ENCODE measurements at regions not wholly inside any gene's neighbourhood (a gene's known extent, or its start where the extent isn't known, plus 50 kb on each side); places are given as distances from the start of the nearest gene placed in this dataset.

DNA sequence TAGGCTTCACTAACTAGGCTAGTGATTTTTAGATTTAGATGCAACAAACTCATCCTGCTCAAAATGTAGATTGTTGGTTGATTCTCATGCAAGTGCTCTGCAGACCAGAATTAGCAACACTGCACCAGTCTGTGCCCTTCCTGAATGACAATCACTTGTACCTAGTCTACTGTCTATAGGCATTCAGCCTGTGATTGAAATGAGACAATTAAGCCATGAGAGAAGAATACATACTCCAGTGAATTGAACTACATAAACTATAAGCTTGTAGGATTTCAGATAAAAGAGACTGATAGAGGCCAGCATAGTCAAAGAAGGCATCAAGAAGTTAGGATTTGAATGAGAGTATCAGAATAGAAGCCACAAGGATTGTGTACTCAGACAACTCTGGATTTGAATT is 138.3 kb upstream of the NRXN1 start:
- H3K9me3 Mint-ChIP-seq: no peaks in the 10 kb centered on the region
- H3K27ac Mint-ChIP-seq: no peak overlapping the region
- no peaks in the 10 kb centered on the region for H3K36me3 Mint-ChIP-seq (ENCODE audit: low read depth)
- intact Hi-C loops (cut with micrococcal nuclease): no loop called here
- DNase-seq: no peak
- H3K4me1 Mint-ChIP-seq: no peaks in the 10 kb centered on the region
- H3K27me3 Mint-ChIP-seq: no peaks in the 10 kb centered on the region
- H3K4me3 Mint-ChIP-seq: no peak overlapping the region

GRCh38 chr2:51165534-51166260 is 133.8 kb upstream of the NRXN1 start:
- H3K9me3 Mint-ChIP-seq: no peaks in the 10 kb centered on the region
- H3K36me3 Mint-ChIP-seq (ENCODE audit: low read depth): no peaks in the 10 kb centered on the region

DNA sequence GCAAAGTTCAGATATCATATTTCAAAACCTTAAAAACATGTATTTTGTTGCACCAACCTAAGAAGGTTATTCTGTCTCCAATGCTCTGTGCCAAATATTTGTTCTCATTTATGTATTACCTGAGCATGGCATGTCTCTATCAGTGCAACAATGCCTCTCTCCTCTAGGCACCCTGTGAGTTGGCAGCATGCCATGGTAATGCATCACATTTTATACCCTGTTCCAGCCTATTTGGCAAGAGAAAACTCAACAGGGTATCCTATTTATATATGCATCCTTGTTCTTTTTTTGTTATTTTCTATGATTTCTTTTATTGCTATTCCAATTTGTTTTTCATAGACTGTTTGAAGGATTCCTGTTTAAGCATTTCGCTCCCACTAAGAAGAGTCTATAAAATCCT is 126.3 kb upstream of the NRXN1 start:
- H3K4me3 Mint-ChIP-seq: no peak overlapping the region
- intact Hi-C loops (cut with micrococcal nuclease): no loop called here
- H3K9me3 Mint-ChIP-seq: no peaks in the 10 kb centered on the region
- no peaks in the 10 kb centered on the region for H3K4me1 Mint-ChIP-seq
- no peak for DNase-seq
- no peaks in the 10 kb centered on the region for H3K36me3 Mint-ChIP-seq (ENCODE audit: low read depth)
- H3K27me3 Mint-ChIP-seq: no peaks in the 10 kb centered on the region
- no peak overlapping the region for H3K27ac Mint-ChIP-seq

More at GRCh38 chr2:51165534-51166260, 133.8 kb upstream of the NRXN1 start:
- Mint-ChIP-seq H3K27me3 (no peaks in the 10 kb centered on the region), H3K4me1 (no peaks in the 10 kb centered on the region), H3K4me3 (no peak overlapping the region), H3K27ac (no peak overlapping the region)
- no peak for DNase-seq
- intact Hi-C loops (cut with micrococcal nuclease): no loop called here

DNA sequence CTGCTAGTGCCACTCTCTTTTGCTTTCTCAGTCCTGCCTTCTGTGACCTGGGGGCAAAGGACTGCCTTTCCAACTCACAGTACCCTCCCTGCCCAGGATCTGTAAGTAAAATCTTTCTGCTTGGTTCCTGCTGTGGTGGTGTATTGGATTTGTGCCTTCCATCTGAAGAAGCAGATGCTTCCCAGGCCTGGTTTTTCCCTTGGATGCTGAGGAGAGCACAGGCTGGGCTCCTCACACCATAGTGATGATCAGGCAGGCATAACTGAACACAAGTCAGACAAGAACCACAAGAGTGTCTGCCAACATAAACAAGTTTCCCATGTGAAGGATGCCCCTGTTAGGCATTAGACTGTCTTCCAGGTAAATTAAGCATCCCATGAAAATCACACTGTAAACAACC is 121.3 kb upstream of the NRXN1 start:
- H3K27ac Mint-ChIP-seq: no peak overlapping the region
- no peaks in the 10 kb centered on the region for H3K27me3 Mint-ChIP-seq
- DNase-seq: no peak
- no peaks in the 10 kb centered on the region for H3K4me1 Mint-ChIP-seq
- H3K36me3 Mint-ChIP-seq (ENCODE audit: low read depth): no peaks in the 10 kb centered on the region
- intact Hi-C loops (cut with micrococcal nuclease): no loop called here
- H3K9me3 Mint-ChIP-seq: peaks cover 9% of the 10 kb centered on the region
- no peak overlapping the region for H3K4me3 Mint-ChIP-seq

DNA sequence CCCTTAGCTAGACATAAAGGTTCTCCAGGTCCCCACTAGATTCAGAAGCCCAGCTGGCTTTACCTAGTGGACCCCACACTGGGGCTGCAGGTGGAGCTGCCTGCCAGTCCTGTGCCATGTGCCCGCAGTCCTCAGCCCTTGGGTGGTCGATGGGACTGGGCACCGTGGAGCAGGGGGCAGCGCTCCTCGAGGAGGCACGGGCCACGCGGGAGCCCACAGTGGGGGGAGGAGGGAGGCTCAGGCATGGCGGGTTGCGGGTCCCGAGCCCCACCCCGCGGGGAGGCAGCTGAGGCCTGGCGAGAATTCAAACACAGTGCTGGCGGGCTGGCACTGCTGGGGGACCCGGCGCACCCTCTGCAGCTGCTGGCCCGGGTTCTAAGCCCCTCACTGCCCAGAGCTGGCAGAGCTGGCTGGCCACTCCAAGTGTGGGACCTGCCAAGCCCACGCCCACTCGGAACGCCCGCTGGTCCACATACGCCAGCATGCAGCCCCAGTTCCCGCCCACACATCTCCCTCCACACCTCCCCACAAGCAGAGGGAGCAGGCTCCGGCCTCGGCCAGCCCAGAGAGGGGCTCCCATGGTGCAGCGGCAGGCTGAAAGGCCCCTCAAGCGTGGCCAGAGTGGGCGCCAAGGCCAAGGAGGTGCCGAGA is 119.7 kb upstream of the NRXN1 start:
- H3K4me1 Mint-ChIP-seq: no peaks in the 10 kb centered on the region
- H3K36me3 Mint-ChIP-seq (ENCODE audit: low read depth): no peaks in the 10 kb centered on the region
- H3K27ac Mint-ChIP-seq: no peak overlapping the region
- H3K27me3 Mint-ChIP-seq: no peaks in the 10 kb centered on the region
- H3K9me3 Mint-ChIP-seq: peaks cover 9% of the 10 kb centered on the region
- no peak for DNase-seq
- H3K4me3 Mint-ChIP-seq: no peak overlapping the region
- intact Hi-C loops (cut with micrococcal nuclease): no loop called here

DNA sequence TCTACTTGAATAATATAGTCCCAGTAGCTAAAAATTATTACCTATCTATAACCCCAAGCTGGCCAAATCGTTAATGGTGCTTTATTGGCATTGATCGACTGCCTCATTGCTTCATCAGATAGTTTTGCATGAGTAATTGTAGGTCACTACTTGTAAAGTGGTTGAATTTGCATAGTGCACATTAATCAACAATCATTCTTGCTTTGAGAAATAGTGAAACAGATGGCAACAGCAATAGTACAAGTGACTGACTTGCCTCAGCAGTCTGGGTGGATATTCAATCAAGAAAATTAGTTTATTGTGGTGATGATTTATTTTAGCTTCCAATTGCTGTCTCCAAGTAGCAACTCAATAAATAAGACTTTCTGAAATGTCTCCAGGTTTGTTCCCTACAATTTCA is 117.8 kb upstream of the NRXN1 start:
- no peaks in the 10 kb centered on the region for H3K27me3 Mint-ChIP-seq
- no peaks in the 10 kb centered on the region for H3K36me3 Mint-ChIP-seq (ENCODE audit: low read depth)
- H3K4me1 Mint-ChIP-seq: no peaks in the 10 kb centered on the region
- H3K27ac Mint-ChIP-seq: no peak overlapping the region
- no peak for DNase-seq
- intact Hi-C loops (cut with micrococcal nuclease): no loop called here
- peaks cover 9% of the 10 kb centered on the region for H3K9me3 Mint-ChIP-seq
- no peak overlapping the region for H3K4me3 Mint-ChIP-seq

DNA sequence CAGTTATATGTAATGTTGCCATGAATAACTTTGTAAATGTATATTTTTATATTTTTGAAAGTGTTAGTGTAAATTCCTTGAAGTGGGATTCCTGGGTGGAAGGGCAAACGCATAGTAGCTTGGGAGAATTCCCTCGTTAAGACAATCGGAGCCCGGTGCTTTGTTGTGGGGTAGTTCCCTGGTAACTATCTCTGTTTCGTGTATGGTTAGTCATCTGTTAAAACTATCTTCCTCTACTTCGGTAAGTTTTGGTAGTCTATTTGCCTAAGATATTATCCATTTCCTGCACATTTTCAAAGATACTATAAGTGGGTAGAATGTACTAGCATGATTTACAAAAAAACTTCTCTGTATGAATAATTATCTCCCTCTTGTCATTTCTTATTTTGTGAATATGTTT is 113.8 kb upstream of the NRXN1 start:
- DNase-seq: no peak
- Mint-ChIP-seq H3K4me1 (no peaks in the 10 kb centered on the region), H3K36me3 (ENCODE audit: low read depth) (no peaks in the 10 kb centered on the region), H3K27ac (no peak overlapping the region), H3K27me3 (no peaks in the 10 kb centered on the region), H3K9me3 (peaks cover 5% of the 10 kb centered on the region), H3K4me3 (no peak overlapping the region)
- intact Hi-C loops (cut with micrococcal nuclease): no loop called here

DNA sequence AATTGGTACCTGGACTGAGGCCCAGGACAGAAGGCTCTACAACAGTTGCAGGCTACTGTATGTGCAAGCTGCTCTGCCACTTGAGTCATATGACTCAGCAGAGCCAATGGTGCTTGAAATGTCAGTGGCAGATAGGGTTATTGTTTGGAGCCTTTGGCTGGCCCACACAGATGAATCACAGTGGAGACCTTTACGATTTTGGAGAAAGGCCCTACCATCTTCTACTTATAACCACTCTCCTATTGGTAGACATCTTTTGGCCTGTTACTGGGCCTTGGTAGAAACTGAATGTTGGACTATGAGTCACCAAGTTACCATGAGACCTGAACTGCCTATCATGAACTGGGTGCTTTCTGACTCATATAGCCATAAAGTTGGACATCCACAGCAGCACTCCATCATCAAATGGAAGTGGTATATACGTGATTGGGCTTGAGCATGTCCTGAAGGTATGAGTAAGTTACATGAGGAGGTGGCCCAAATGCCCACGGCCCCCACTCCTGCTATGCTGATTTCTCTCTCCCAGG is 88.9 kb upstream of the NRXN1 start:
- H3K9me3 Mint-ChIP-seq: no peaks in the 10 kb centered on the region
- no peak for DNase-seq
- H3K4me1 Mint-ChIP-seq: no peaks in the 10 kb centered on the region
- intact Hi-C loops (cut with micrococcal nuclease): no loop called here
- no peaks in the 10 kb centered on the region for H3K36me3 Mint-ChIP-seq (ENCODE audit: low read depth)
- no peaks in the 10 kb centered on the region for H3K27me3 Mint-ChIP-seq
- H3K4me3 Mint-ChIP-seq: no peak overlapping the region
- no peak overlapping the region for H3K27ac Mint-ChIP-seq

GRCh38 chr2:51111532-51111931 is 79.6 kb upstream of the NRXN1 start:
- Mint-ChIP-seq H3K4me1 (no peaks in the 10 kb centered on the region), H3K36me3 (ENCODE audit: low read depth) (no peaks in the 10 kb centered on the region), H3K27ac (no peak overlapping the region), H3K27me3 (no peaks in the 10 kb centered on the region), H3K4me3 (no peak overlapping the region), H3K9me3 (no peaks in the 10 kb centered on the region)
- intact Hi-C loops (cut with micrococcal nuclease): no loop called here
- DNase-seq: no peak

DNA sequence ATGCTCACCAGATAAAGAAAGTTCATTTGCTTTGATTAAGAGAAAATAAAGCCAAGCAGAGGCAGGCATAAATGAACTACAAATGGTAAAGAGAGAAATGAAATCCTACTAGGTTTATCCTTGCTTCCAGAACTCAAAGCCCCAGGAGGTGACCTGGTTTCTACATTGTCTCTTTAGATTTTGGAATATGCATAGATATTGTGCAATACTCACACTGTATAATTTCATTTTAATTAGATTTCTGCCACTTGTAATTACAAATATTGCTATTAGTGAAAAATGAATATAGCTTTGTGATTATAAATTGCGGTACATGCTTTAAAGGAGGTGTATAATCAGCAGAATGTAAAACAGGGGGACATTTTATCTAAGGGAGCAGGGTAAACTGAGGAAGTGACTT is 76.9 kb upstream of the NRXN1 start:
- no peaks in the 10 kb centered on the region for H3K9me3 Mint-ChIP-seq
- H3K36me3 Mint-ChIP-seq (ENCODE audit: low read depth): no peaks in the 10 kb centered on the region
- H3K27ac Mint-ChIP-seq: no peak overlapping the region
- H3K4me3 Mint-ChIP-seq: no peak overlapping the region
- H3K27me3 Mint-ChIP-seq: no peaks in the 10 kb centered on the region
- no peaks in the 10 kb centered on the region for H3K4me1 Mint-ChIP-seq
- no peak for DNase-seq
- intact Hi-C loops (cut with micrococcal nuclease): no loop called here

GRCh38 chr2:51107841-51108240 is 75.9 kb upstream of the NRXN1 start:
- Mint-ChIP-seq H3K27ac (no peak overlapping the region), H3K4me1 (no peaks in the 10 kb centered on the region), H3K9me3 (no peaks in the 10 kb centered on the region), H3K4me3 (no peak overlapping the region), H3K36me3 (ENCODE audit: low read depth) (no peaks in the 10 kb centered on the region), H3K27me3 (no peaks in the 10 kb centered on the region)
- DNase-seq: no peak
- intact Hi-C loops (cut with micrococcal nuclease): no loop called here

DNA sequence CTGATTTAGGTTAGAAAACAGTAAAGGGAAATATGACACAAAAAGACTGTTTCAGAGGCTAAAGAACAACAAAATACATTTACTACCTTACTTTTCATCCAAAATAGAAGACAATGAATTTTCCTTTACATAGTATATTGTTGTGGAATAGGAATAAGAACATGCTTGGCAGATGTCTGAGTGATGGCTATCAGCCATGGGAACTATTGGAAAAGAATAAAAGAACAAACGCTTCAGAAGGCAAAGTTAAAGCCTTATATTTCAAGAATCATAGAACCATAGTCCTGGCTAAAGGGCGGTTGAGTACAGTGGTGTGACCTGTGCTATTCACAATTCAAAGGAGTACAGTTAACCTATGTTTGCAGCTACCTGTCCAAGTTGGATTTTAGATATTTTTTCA is 73.9 kb upstream of the NRXN1 start:
- Mint-ChIP-seq H3K27me3 (no peaks in the 10 kb centered on the region), H3K9me3 (no peaks in the 10 kb centered on the region), H3K4me3 (no peak overlapping the region), H3K27ac (no peak overlapping the region), H3K4me1 (no peaks in the 10 kb centered on the region), H3K36me3 (ENCODE audit: low read depth) (no peaks in the 10 kb centered on the region)
- intact Hi-C loops (cut with micrococcal nuclease): no loop called here
- no peak for DNase-seq

DNA sequence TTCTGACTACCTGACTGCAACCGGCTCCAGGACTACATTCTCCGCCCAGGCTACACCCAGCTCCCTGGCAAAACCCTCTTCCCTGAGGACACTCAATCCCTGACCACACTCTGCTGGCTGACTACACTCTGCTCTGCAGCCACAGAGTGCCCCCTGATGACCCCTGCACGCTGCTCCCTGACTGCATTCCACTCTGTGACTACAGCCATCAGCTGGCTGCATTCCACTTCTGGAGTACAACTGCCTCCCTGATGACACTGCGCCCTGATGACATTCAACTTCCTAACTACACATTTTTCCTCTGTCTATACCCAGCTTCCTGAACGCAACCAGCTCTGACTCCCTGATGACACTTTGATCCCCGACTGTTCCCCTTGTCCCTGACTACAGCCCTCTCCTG is 71.3 kb upstream of the NRXN1 start:
- Mint-ChIP-seq H3K27ac (no peak overlapping the region), H3K4me1 (no peaks in the 10 kb centered on the region)
- no peak for DNase-seq

GRCh38 chr2:51093016-51093415 is 61.1 kb upstream of the NRXN1 start:
- H3K27me3 Mint-ChIP-seq: no peaks in the 10 kb centered on the region
- H3K4me1 Mint-ChIP-seq: no peaks in the 10 kb centered on the region
- no peaks in the 10 kb centered on the region for H3K9me3 Mint-ChIP-seq
- DNase-seq: no peak
- intact Hi-C loops (cut with micrococcal nuclease): no loop called here
- H3K36me3 Mint-ChIP-seq (ENCODE audit: low read depth): no peaks in the 10 kb centered on the region
- no peak overlapping the region for H3K27ac Mint-ChIP-seq
- H3K4me3 Mint-ChIP-seq: no peak overlapping the region

More for the DNA sequence above, 71.3 kb upstream of the NRXN1 start:
- intact Hi-C loops (cut with micrococcal nuclease): no loop called here
- H3K9me3 Mint-ChIP-seq: no peaks in the 10 kb centered on the region
- no peaks in the 10 kb centered on the region for H3K27me3 Mint-ChIP-seq
- H3K4me3 Mint-ChIP-seq: no peak overlapping the region
- no peaks in the 10 kb centered on the region for H3K36me3 Mint-ChIP-seq (ENCODE audit: low read depth)
